ENCODE measurements at regions not wholly inside any gene's neighbourhood (a gene's known extent, or its start where the extent isn't known, plus 50 kb on each side); places are given as distances from the start of the nearest gene placed in this dataset.
"Not testable (repeated sequence)": the region's sequence is repeated elsewhere in the genome, so short reads cannot be mapped to it uniquely, and the experiment has no call there.

DNA sequence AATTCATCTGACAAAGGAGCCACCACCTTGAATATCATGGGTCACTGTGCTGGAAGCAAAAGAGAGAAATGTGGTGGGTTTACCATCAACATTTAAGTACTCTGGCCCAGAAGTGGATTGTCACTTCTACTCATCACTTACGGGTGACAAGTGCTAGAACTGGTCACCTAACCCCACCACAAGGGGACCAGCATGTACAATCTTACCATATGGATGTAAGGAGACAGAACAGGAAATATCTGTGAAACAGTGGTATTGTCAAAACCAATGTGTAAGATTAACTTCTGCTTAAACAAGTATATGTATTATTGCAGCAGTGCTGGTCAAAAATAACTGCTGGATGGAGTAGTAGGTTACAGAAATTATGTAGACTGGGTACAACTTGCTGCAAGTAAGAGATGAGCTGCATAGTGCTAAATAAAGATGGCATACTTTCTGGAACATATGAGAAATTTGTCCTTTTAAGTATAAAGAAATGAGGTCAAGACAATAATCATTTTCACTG is 171.8 kb downstream of the POTEB3 start:
- ATAC-seq = peak in 2 of 8 donors; percentile 7 to 20
- no peak for DNase-seq
- Histone ChIP-seq H3K4me3 (no peak overlapping the region), H3K27ac (no peak overlapping the region), H3K4me1 (peaks cover 0 to 4% (median 0%) of the 10 kb centered on the region in 9 donors), H3K27me3 (peaks cover 0 to 16% (median 0%) of the 10 kb centered on the region in 7 donors), H3K9me3 (no peaks in the 10 kb centered on the region), H3K36me3 (no peaks in the 10 kb centered on the region)
- intact Hi-C loops (cut with DNase I) = no loop called here
- 52 to 75% methylated on average over 1 of the region's 1 CpG for WGBS, 2 donors
- TF ChIP-seq CTCF (IDR thresholded peaks at IDR 0.05) = no peak

DNA sequence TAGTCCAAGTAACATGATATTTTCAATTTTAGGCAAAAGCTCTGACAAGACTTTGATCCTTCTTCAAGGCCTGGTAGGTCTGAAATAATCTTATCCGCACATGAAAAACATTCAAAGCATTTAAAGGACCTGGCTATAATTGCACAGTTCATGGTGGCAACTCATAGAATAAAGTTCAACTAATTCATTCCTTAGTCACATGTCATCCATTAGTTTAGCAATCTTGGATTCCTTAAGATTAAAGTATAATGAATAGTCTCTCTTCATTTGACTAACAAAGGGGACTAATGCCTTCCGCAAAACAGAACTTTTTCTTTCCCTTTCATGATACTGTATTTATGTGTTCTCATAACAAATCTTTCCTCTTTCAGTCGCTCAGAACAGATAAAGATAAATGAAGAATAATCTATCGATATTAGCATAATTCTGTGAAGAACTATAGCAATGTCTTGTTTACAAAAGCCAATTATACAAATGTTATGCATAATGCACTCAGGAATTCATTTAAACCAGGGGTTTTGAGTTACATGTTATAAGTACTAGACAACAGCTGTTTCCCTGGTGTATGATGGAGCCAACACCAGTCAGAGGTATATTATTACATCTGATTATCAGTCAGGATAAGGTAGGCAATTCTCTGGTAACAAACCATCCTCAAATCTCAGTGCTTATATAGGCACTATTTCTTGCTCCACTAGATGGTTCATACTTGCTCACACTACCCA is 172.5 kb downstream of the POTEB3 start:
- H3K9me3 ChIP-seq = no peaks in the 10 kb centered on the region
- DNase-seq (no peak), ATAC-seq (peak in 2 of 8 donors; percentile 14 to 18)
- no peak overlapping the region for H3K27ac ChIP-seq
- H3K27me3 ChIP-seq = peaks cover 0 to 16% (median 0%) of the 10 kb centered on the region in 7 donors
- no peak overlapping the region for H3K4me3 ChIP-seq
- TF ChIP-seq CTCF (IDR thresholded peaks at IDR 0.05) = no peak
- peaks cover 0 to 4% (median 0%) of the 10 kb centered on the region in 9 donors for H3K4me1 ChIP-seq
- 62 to 71% methylated on average over 4 of the region's 4 CpGs for WGBS, 2 donors
- intact Hi-C loops (cut with DNase I) = no loop called here
- H3K36me3 ChIP-seq = no peaks in the 10 kb centered on the region

DNA sequence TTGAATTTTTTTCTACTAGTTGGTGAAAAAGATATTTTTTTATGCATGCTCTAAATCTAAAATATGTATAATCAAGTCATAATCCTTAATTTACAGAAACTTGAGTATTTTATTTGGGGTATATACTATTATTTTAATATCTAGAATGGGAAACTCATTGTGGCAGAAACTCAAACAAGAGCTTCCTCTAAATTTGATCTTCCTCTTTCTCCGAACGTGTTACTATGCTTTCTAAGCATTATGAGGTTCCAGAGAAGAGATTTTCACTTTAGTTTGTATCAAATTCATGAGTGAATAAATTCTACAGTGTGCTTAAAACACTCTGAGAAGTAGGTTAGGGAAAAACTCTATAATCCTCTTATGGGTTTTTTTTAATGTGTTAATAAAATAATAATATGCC is 173.1 kb downstream of the POTEB3 start:
- no peak for TF ChIP-seq CTCF (IDR thresholded peaks at IDR 0.05)
- H3K36me3 ChIP-seq = no peaks in the 10 kb centered on the region
- no peak overlapping the region for H3K27ac ChIP-seq
- 16 to 23% methylated on average over 2 of the region's 2 CpGs for WGBS, 2 donors
- DNase-seq = no peak
- peaks cover 0 to 16% (median 0%) of the 10 kb centered on the region in 7 donors for H3K27me3 ChIP-seq
- no peak overlapping the region for H3K4me3 ChIP-seq
- peaks cover 0 to 4% (median 0%) of the 10 kb centered on the region in 9 donors for H3K4me1 ChIP-seq
- no peak for ATAC-seq
- intact Hi-C loops (cut with DNase I) = no loop called here
- peaks cover 0 to 3% (median 0%) of the 10 kb centered on the region in 11 donors for H3K9me3 ChIP-seq

- H3K27ac ChIP-seq; ATAC-seq; H3K4me3 ChIP-seq; DNase-seq; H3K4me1 ChIP-seq; intact Hi-C loops (cut with DNase I); H3K9me3 ChIP-seq; H3K36me3 ChIP-seq: not testable (repeated sequence)
- 60 to 61% methylated on average over 3 of the region's 3 CpGs for WGBS, 2 donors
- H3K27me3 ChIP-seq = peaks cover 0 to 16% (median 0%) of the 10 kb centered on the region in 7 donors
Observed at GRCh38 chr15:21265628-21266027, 174.7 kb downstream of the POTEB3 start.

Data from heart right ventricle (tissue), 16 donors.